ENCODE measurements at regions not wholly inside any gene's neighbourhood (a gene's known extent, or its start where the extent isn't known, plus 50 kb on each side); places are given as distances from the start of the nearest gene placed in this dataset.

DNA sequence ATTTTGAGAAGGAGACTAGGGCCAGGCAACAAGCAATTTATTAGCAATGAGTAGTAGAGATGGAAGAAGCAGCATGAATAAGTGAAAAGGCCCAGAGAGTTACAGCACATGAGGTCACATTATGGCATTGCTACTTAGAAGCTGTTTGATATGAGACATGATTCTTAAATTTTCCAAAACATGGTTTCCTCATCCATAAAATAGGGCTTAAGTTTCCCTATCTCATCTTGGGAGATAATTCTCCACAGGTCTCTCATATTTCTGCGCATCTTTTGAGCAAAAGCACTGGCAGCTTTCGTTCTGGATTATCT is 656.1 kb downstream of the EPHA7 start:
- Mint-ChIP-seq H3K4me1 (ENCODE audit: low read depth, unreplicated experiment) (no peaks in the 10 kb centered on the region), H3K36me3 (ENCODE audit: insufficient read depth, unreplicated experiment) (no peaks in the 10 kb centered on the region), H3K9me3 (ENCODE audit: unreplicated experiment) (no peaks in the 10 kb centered on the region), H3K4me3 (ENCODE audit: unreplicated experiment) (no peak overlapping the region), H3K27ac (ENCODE audit: unreplicated experiment) (no peak overlapping the region), H3K27me3 (ENCODE audit: insufficient read depth, unreplicated experiment) (peaks cover 3% of the 10 kb centered on the region)
- Histone ChIP-seq H3K4me3 (ENCODE audit: low read depth, low read length) (no peak overlapping the region), H3K27me3 (replicated peaks; ENCODE audit: control insufficient read depth, insufficient read depth, low read length) (no peaks in the 10 kb centered on the region), H3K4me1 (no peaks in the 10 kb centered on the region), H3K36me3 (ENCODE audit: control insufficient read depth, insufficient read depth, low read length) (no peaks in the 10 kb centered on the region), H3K9me3 (no peaks in the 10 kb centered on the region)
- CTCF ChIA-PET, result no interaction called here
- TF ChIP-seq, protein P1, sequence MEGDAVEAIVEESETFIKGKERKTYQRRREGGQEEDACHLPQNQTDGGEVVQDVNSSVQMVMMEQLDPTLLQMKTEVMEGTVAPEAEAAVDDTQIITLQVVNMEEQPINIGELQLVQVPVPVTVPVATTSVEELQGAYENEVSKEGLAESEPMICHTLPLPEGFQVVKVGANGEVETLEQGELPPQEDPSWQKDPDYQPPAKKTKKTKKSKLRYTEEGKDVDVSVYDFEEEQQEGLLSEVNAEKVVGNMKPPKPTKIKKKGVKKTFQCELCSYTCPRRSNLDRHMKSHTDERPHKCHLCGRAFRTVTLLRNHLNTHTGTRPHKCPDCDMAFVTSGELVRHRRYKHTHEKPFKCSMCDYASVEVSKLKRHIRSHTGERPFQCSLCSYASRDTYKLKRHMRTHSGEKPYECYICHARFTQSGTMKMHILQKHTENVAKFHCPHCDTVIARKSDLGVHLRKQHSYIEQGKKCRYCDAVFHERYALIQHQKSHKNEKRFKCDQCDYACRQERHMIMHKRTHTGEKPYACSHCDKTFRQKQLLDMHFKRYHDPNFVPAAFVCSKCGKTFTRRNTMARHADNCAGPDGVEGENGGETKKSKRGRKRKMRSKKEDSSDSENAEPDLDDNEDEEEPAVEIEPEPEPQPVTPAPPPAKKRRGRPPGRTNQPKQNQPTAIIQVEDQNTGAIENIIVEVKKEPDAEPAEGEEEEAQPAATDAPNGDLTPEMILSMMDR (IDR thresholded peaks at IDR 0.05; ENCODE audit: insufficient read depth in 1 of 2, low read depth in 1 of 2, low read length in 1 of 2, severe bottlenecking in 1 of 2, unreplicated experiment in 1 of 2), result no peak
- BruUV-seq (replicated peaks), result no TSS peak
- POLR2A ChIA-PET, result no interaction called here
- intact Hi-C loops (cut with micrococcal nuclease; ENCODE audit: unreplicated experiment), result no loop called here
- DNase-seq, result no peak

DNA sequence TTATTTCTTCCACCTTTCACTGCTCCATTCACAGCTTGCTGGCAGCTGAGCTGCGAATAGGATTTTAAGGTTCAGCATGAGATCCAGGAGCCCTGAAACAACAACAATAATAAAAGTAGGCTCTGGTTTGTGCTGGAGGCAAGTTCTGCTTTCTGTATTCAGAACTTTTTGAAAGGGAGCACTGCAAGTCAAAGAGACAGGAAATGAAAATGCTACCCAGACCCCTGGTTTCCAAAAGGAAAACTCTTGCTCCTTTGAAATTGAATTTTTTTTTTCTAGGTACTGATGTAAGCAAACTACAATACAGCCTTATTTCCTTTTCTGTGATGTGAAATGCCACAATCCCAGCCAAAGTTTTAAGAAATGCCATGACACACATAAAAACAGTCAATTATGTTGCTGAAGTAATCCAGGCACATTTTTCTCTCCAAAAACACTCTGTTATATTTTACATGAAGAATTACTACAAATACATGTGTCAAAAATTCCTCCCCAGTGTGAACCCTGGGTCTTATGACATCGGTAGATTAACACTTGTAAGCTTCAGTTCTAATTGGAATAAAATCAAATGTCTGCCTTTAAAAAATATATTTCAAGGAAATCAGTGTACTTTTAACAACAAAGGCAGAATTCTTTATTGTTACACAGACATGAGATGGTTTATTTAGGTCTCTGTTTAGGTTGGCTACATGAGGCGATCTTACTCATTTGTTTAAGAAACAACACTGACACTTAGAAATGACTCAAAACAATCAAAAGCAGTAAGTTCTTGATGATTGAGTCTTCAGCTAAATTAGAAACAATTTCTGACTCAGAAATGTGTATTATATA is 656.7 kb downstream of the EPHA7 start:
- no peaks in the 10 kb centered on the region for H3K36me3 Mint-ChIP-seq (ENCODE audit: insufficient read depth, unreplicated experiment)
- no peak overlapping the region for H3K4me3 ChIP-seq (ENCODE audit: low read depth, low read length)
- H3K4me3 Mint-ChIP-seq (ENCODE audit: unreplicated experiment), result no peak overlapping the region
- no peaks in the 10 kb centered on the region for H3K9me3 Mint-ChIP-seq (ENCODE audit: unreplicated experiment)
- TF ChIP-seq, protein P1 (IDR thresholded peaks at IDR 0.05; ENCODE audit: insufficient read depth in 1 of 2, low read depth in 1 of 2, low read length in 1 of 2, severe bottlenecking in 1 of 2, unreplicated experiment in 1 of 2), result no peak
- no peaks in the 10 kb centered on the region for H3K9me3 ChIP-seq
- no peaks in the 10 kb centered on the region for H3K4me1 ChIP-seq
- BruUV-seq (replicated peaks), result no TSS peak
- no peaks in the 10 kb centered on the region for H3K4me1 Mint-ChIP-seq (ENCODE audit: low read depth, unreplicated experiment)
- ChIA-PET CTCF (no interaction called here), POLR2A (no interaction called here)
- no peaks in the 10 kb centered on the region for H3K36me3 ChIP-seq (ENCODE audit: control insufficient read depth, insufficient read depth, low read length)
- H3K27ac Mint-ChIP-seq (ENCODE audit: unreplicated experiment), result no peak overlapping the region
- no peak for DNase-seq
- H3K27me3 Mint-ChIP-seq (ENCODE audit: insufficient read depth, unreplicated experiment), result peaks cover 3% of the 10 kb centered on the region
- intact Hi-C loops (cut with micrococcal nuclease; ENCODE audit: unreplicated experiment), result no loop called here
- H3K27me3 ChIP-seq (replicated peaks; ENCODE audit: control insufficient read depth, insufficient read depth, low read length), result no peaks in the 10 kb centered on the region

DNA sequence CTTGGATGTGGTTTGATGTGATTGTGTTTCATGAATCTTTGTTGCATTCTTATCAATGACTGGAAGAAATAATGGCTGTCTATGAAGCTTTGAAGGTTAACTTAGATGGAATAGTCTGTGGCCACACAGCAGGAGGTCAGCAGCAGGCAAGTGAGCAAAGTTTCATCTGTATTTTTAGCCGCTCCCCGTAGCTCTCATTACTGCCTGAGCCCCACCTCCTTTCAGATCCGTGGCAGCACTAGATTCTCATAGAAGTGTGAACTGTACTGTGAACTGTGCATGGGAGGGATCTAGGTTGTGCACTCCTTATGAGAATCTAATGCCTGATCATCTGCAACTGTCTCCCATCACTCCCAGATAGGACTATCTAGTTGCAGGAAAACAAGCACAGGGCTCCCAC is 660.2 kb downstream of the EPHA7 start:
- no peaks in the 10 kb centered on the region for H3K4me1 Mint-ChIP-seq (ENCODE audit: low read depth, unreplicated experiment)
- no peak overlapping the region for H3K4me3 Mint-ChIP-seq (ENCODE audit: unreplicated experiment)
- H3K27me3 Mint-ChIP-seq (ENCODE audit: insufficient read depth, unreplicated experiment), result peaks cover 3% of the 10 kb centered on the region
- Histone ChIP-seq H3K9me3 (no peaks in the 10 kb centered on the region), H3K4me3 (ENCODE audit: low read depth, low read length) (no peak overlapping the region), H3K36me3 (ENCODE audit: control insufficient read depth, insufficient read depth, low read length) (no peaks in the 10 kb centered on the region), H3K4me1 (no peaks in the 10 kb centered on the region), H3K27me3 (replicated peaks; ENCODE audit: control insufficient read depth, insufficient read depth, low read length) (no peaks in the 10 kb centered on the region)
- H3K27ac Mint-ChIP-seq (ENCODE audit: unreplicated experiment), result no peak overlapping the region
- TF ChIP-seq, protein P1 (IDR thresholded peaks at IDR 0.05; ENCODE audit: insufficient read depth in 1 of 2, low read depth in 1 of 2, low read length in 1 of 2, severe bottlenecking in 1 of 2, unreplicated experiment in 1 of 2), result no peak
- no peak for DNase-seq
- no peaks in the 10 kb centered on the region for H3K36me3 Mint-ChIP-seq (ENCODE audit: insufficient read depth, unreplicated experiment)
- BruUV-seq (replicated peaks), result no TSS peak
- ChIA-PET POLR2A (no interaction called here), CTCF (no interaction called here)
- H3K9me3 Mint-ChIP-seq (ENCODE audit: unreplicated experiment), result no peaks in the 10 kb centered on the region
- intact Hi-C loops (cut with micrococcal nuclease; ENCODE audit: unreplicated experiment), result no loop called here

All from Caco-2 (cell line).